ENCODE measurements at regions not wholly inside any gene's neighbourhood (a gene's known extent, or its start where the extent isn't known, plus 50 kb on each side); places are given as distances from the start of the nearest gene placed in this dataset.
A peak's percentile ranks its signal among the peaks of the same experiment; 100 is the strongest.

- TF ChIP-seq CTCF (IDR thresholded peaks at IDR 0.05; ENCODE audit: low read depth, low read length, missing control alignments) = no peak
- no peak overlapping the region for H3K27ac ChIP-seq
- H3K4me3 ChIP-seq (ENCODE audit: low read depth, low read length) = no peak overlapping the region
- no peaks in the 10 kb centered on the region for H3K27me3 ChIP-seq (replicated peaks)
- in situ Hi-C loops (cut with HindIII; ENCODE audit: low pct_ligation_motif_present, low sequenced_read_pairs) = no loop called here
- no peaks in the 10 kb centered on the region for H3K36me3 ChIP-seq (replicated peaks)
- no peak for DNase-seq
Measured at GRCh38 chr14:71752111-71752738, 180.0 kb upstream of the RGS6 start.

DNA sequence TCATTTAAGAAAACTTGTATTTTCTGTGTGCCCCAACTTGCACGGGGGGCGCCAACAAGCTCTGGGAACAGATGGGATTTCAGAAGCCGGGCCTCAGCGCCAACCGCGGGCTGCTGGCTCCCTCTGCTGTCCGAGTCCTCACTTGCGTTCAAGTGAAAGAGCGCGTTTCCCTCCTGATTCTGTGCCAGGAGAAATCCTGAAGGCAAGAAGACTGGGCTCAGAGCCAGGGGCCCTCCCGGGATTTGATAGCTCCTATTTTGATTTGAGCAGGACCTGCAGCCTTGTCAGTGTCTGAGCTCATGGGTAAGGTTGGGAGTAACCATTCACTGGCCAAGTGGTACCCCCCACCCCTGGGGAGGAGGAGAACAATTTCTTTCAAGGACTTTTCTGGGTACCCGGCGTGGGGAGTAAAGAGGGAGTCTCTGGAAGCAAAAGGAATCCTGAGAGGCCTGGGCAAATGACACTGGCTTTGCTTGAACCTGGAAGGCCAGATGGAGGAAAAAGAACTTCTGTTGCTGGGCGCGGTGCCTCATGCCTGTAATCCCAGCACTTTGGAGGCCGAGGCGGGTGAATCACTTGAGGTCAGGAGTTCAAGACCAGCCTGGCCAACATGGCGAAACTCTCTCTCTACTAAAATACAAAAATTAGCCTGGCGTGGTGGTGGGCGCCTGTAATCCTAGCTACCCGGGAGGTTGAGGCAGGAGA is 179.0 kb upstream of the RGS6 start:
- H3K27ac ChIP-seq = peak overlapping the region; percentile 12
- TF ChIP-seq CTCF (IDR thresholded peaks at IDR 0.05; ENCODE audit: low read depth, low read length, missing control alignments) = peak; percentile 93
- DNase-seq = peak; percentile 87
- no peaks in the 10 kb centered on the region for H3K36me3 ChIP-seq (replicated peaks)
- no peak overlapping the region for H3K4me3 ChIP-seq (ENCODE audit: low read depth, low read length)
- H3K27me3 ChIP-seq (replicated peaks) = no peaks in the 10 kb centered on the region
- in situ Hi-C loops (cut with HindIII; ENCODE audit: low pct_ligation_motif_present, low sequenced_read_pairs) = no loop called here

GRCh38 chr14:71753976-71754375 is 178.3 kb upstream of the RGS6 start:
- Histone ChIP-seq H3K27me3 (replicated peaks) (no peaks in the 10 kb centered on the region), H3K36me3 (replicated peaks) (no peaks in the 10 kb centered on the region), H3K27ac (no peak overlapping the region), H3K4me3 (ENCODE audit: low read depth, low read length) (no peak overlapping the region)
- TF ChIP-seq CTCF (IDR thresholded peaks at IDR 0.05; ENCODE audit: low read depth, low read length, missing control alignments) = no peak
- DNase-seq = no peak
- in situ Hi-C loops (cut with HindIII; ENCODE audit: low pct_ligation_motif_present, low sequenced_read_pairs) = no loop called here

GRCh38 chr14:71754422-71755095 is 177.7 kb upstream of the RGS6 start:
- H3K27ac ChIP-seq = no peak overlapping the region
- no peak overlapping the region for H3K4me3 ChIP-seq (ENCODE audit: low read depth, low read length)
- no peaks in the 10 kb centered on the region for H3K27me3 ChIP-seq (replicated peaks)
- H3K36me3 ChIP-seq (replicated peaks) = no peaks in the 10 kb centered on the region
- no peak for DNase-seq
- in situ Hi-C loops (cut with HindIII; ENCODE audit: low pct_ligation_motif_present, low sequenced_read_pairs) = no loop called here
- TF ChIP-seq CTCF (IDR thresholded peaks at IDR 0.05; ENCODE audit: low read depth, low read length, missing control alignments) = no peak

- H3K27me3 ChIP-seq (replicated peaks) = no peaks in the 10 kb centered on the region
- TF ChIP-seq CTCF (IDR thresholded peaks at IDR 0.05; ENCODE audit: low read depth, low read length, missing control alignments) = no peak
- H3K36me3 ChIP-seq (replicated peaks) = no peaks in the 10 kb centered on the region
- no peak overlapping the region for H3K4me3 ChIP-seq (ENCODE audit: low read depth, low read length)
- in situ Hi-C loops (cut with HindIII; ENCODE audit: low pct_ligation_motif_present, low sequenced_read_pairs) = no loop called here
- no peak overlapping the region for H3K27ac ChIP-seq
- DNase-seq = no peak
Measured at GRCh38 chr14:71758229-71758951, 173.8 kb upstream of the RGS6 start.

All from brain microvascular endothelial cell (primary cell).